ENCODE measurements at regions not wholly inside any gene's neighbourhood (a gene's known extent, or its start where the extent isn't known, plus 50 kb on each side); places are given as distances from the start of the nearest gene placed in this dataset.

DNA sequence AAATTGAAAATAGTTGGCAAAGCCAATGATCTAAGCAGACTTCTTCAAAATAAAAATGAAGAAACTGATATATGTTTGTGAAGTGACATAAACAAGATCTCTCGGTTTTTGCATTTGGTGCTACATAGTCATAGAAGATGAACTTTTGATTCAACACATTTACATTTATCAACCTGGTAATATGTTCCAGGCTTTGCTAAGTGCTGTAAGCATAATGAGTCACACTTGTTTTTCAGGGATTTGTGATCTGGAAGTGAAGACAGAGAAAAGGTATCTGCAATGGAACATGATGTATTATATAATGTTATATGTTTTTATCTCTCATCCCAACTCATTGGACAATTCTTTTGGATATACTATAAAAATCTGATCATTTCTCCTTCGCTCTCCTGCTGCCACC is 801.4 kb downstream of the BRINP1 start:
- H3K9me2 ChIP-seq (ENCODE audit: low read depth, low read length), result no peaks in the 10 kb centered on the region
- H3K4me1 ChIP-seq (ENCODE audit: insufficient read depth, low read length, severe bottlenecking), result no peaks in the 10 kb centered on the region
- no peaks in the 10 kb centered on the region for H3K27me3 ChIP-seq (ENCODE audit: insufficient read depth, low read length)
- H3K9me3 ChIP-seq (ENCODE audit: low read length), result no peaks in the 10 kb centered on the region
- H3K4me2 ChIP-seq (ENCODE audit: low read length), result no peak overlapping the region
- no peaks in the 10 kb centered on the region for H3F3A ChIP-seq (ENCODE audit: insufficient read depth, low read length)
- no peaks in the 10 kb centered on the region for H3K36me3 ChIP-seq (ENCODE audit: insufficient read depth, low read length)
- TF ChIP-seq, protein P1, sequence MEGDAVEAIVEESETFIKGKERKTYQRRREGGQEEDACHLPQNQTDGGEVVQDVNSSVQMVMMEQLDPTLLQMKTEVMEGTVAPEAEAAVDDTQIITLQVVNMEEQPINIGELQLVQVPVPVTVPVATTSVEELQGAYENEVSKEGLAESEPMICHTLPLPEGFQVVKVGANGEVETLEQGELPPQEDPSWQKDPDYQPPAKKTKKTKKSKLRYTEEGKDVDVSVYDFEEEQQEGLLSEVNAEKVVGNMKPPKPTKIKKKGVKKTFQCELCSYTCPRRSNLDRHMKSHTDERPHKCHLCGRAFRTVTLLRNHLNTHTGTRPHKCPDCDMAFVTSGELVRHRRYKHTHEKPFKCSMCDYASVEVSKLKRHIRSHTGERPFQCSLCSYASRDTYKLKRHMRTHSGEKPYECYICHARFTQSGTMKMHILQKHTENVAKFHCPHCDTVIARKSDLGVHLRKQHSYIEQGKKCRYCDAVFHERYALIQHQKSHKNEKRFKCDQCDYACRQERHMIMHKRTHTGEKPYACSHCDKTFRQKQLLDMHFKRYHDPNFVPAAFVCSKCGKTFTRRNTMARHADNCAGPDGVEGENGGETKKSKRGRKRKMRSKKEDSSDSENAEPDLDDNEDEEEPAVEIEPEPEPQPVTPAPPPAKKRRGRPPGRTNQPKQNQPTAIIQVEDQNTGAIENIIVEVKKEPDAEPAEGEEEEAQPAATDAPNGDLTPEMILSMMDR (IDR thresholded peaks at IDR 0.05; ENCODE audit: low read length), result no peak
- no peak for TF ChIP-seq EZH2 (IDR thresholded peaks at IDR 0.05; ENCODE audit: borderline replicate concordance, low read length)
- H3K4me3 ChIP-seq (ENCODE audit: low read depth, low read length, poor library complexity, severe bottlenecking), result no peak overlapping the region
- H3K9ac ChIP-seq (ENCODE audit: low read length), result no peak overlapping the region
- H3K27ac ChIP-seq (ENCODE audit: low read depth, low read length, poor library complexity, severe bottlenecking), result no peak overlapping the region
- H2AFZ ChIP-seq (ENCODE audit: low read length), result no peak overlapping the region
- H3K79me2 ChIP-seq (ENCODE audit: insufficient read depth, low read length), result no peaks in the 10 kb centered on the region
- no peaks in the 10 kb centered on the region for H4K20me1 ChIP-seq (ENCODE audit: insufficient read depth, low read length)

DNA sequence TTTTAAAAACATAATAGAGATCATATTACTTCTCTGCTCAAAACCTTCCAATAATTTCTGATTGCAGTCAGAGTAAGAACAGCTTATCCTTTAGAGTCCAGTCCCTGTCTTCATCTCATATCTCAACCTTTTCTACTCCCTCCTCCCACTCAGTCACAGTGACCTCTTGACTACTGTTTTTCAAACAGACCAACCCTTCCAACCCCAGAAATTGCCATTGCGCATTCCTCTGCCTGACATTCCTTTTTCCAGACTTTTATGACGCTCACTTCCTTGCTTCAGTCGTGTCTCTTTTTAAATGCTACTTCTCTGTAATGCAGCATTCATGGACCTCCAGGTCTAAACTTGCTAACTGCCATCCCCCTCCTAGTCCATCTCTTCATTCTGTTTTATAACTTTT is 800.5 kb downstream of the BRINP1 start:
- Histone ChIP-seq H3K27me3 (ENCODE audit: insufficient read depth, low read length) (no peaks in the 10 kb centered on the region), H2AFZ (ENCODE audit: low read length) (no peak overlapping the region), H3K27ac (ENCODE audit: low read depth, low read length, poor library complexity, severe bottlenecking) (no peak overlapping the region), H4K20me1 (ENCODE audit: insufficient read depth, low read length) (no peaks in the 10 kb centered on the region), H3K4me1 (ENCODE audit: insufficient read depth, low read length, severe bottlenecking) (no peaks in the 10 kb centered on the region), H3K9ac (ENCODE audit: low read length) (no peak overlapping the region), H3K79me2 (ENCODE audit: insufficient read depth, low read length) (no peaks in the 10 kb centered on the region), H3F3A (ENCODE audit: insufficient read depth, low read length) (no peaks in the 10 kb centered on the region), H3K9me3 (ENCODE audit: low read length) (no peaks in the 10 kb centered on the region), H3K4me3 (ENCODE audit: low read depth, low read length, poor library complexity, severe bottlenecking) (no peak overlapping the region), H3K4me2 (ENCODE audit: low read length) (no peak overlapping the region), H3K36me3 (ENCODE audit: insufficient read depth, low read length) (no peaks in the 10 kb centered on the region), H3K9me2 (ENCODE audit: low read depth, low read length) (no peaks in the 10 kb centered on the region)
- TF ChIP-seq EZH2 (IDR thresholded peaks at IDR 0.05; ENCODE audit: borderline replicate concordance, low read length), result no peak
- TF ChIP-seq, protein P1 (IDR thresholded peaks at IDR 0.05; ENCODE audit: low read length), result no peak

GRCh38 chr9:118569148-118569547 is 800.1 kb downstream of the BRINP1 start:
- Histone ChIP-seq H3K27ac (ENCODE audit: low read depth, low read length, poor library complexity, severe bottlenecking) (no peak overlapping the region), H3K9me2 (ENCODE audit: low read depth, low read length) (no peaks in the 10 kb centered on the region), H3K9me3 (ENCODE audit: low read length) (no peaks in the 10 kb centered on the region), H3K4me2 (ENCODE audit: low read length) (no peak overlapping the region), H3K27me3 (ENCODE audit: insufficient read depth, low read length) (no peaks in the 10 kb centered on the region), H3K9ac (ENCODE audit: low read length) (no peak overlapping the region), H3F3A (ENCODE audit: insufficient read depth, low read length) (no peaks in the 10 kb centered on the region), H2AFZ (ENCODE audit: low read length) (no peak overlapping the region), H3K4me1 (ENCODE audit: insufficient read depth, low read length, severe bottlenecking) (no peaks in the 10 kb centered on the region), H3K79me2 (ENCODE audit: insufficient read depth, low read length) (no peaks in the 10 kb centered on the region), H3K4me3 (ENCODE audit: low read depth, low read length, poor library complexity, severe bottlenecking) (no peak overlapping the region), H4K20me1 (ENCODE audit: insufficient read depth, low read length) (no peaks in the 10 kb centered on the region), H3K36me3 (ENCODE audit: insufficient read depth, low read length) (no peaks in the 10 kb centered on the region)
- TF ChIP-seq EZH2 (IDR thresholded peaks at IDR 0.05; ENCODE audit: borderline replicate concordance, low read length), result no peak
- TF ChIP-seq, protein P1 (IDR thresholded peaks at IDR 0.05; ENCODE audit: low read length), result no peak

All from OCI-LY1 (cell line).